Trophoblast cell (in vitro differentiated cells and primary cell): ENCODE measurements at regions not wholly inside any gene's neighbourhood (a gene's known extent, or its start where the extent isn't known, plus 50 kb on each side); places are given as distances from the start of the nearest gene placed in this dataset.

Experiments
- DNase-seq, 2 donors: peaks; one replicate each; pipeline ENCODE4 v3.0.0-alpha.2; 2016
- H2AFZ ChIP-seq: 2 replicates; pipeline ENCODE4 v1.6.1; 2013; ENCODE audit warnings: low read length, moderate library complexity, mild to moderate bottlenecking; ENCODE audit not compliant: insufficient read depth, poor library complexity
- H2AK5ac ChIP-seq: 2 replicates; pipeline ENCODE4 v1.6.1; 2013; ENCODE audit warnings: mild to moderate bottlenecking, low read length
- H2BK120ac ChIP-seq: 2 replicates; pipeline ENCODE4 v1.6.1; 2013; ENCODE audit warnings: low read length, mild to moderate bottlenecking, moderate library complexity; ENCODE audit not compliant: insufficient read depth, poor library complexity
- H2BK12ac ChIP-seq: 2 replicates; pipeline ENCODE4 v1.6.1; 2013; ENCODE audit warnings: mild to moderate bottlenecking, low read length, moderate library complexity
- H2BK5ac ChIP-seq: 2 replicates; pipeline ENCODE4 v1.6.1; 2013; ENCODE audit warnings: low read length, low read depth, moderate library complexity, mild to moderate bottlenecking; ENCODE audit not compliant: poor library complexity
- H3K14ac ChIP-seq: 2 replicates; pipeline ENCODE4 v1.6.1; 2013; ENCODE audit warnings: mild to moderate bottlenecking, low read length
- H3K18ac ChIP-seq: 2 replicates; pipeline ENCODE4 v1.6.1; 2013; ENCODE audit warnings: mild to moderate bottlenecking, low read length
- H3K23ac ChIP-seq: 2 replicates; pipeline ENCODE4 v1.6.1; 2013; ENCODE audit warnings: low read length
- H3K27ac ChIP-seq: 2 replicates; pipeline ENCODE4 v1.5.1; 2013; ENCODE audit warnings: low read depth, mild to moderate bottlenecking, inconsistent platforms, low read length, moderate library complexity
- H3K27me3 ChIP-seq: 2 replicates; pipeline ENCODE4 v1.6.1; 2013; ENCODE audit warnings: inconsistent platforms, mild to moderate bottlenecking, low read length, moderate library complexity; ENCODE audit not compliant: insufficient read depth
- H3K36me3 ChIP-seq, 2 experiments: 1 replicate in 1 of 2; 2 replicates in 1 of 2; pipeline ENCODE4 v1.6.1; 2013; ENCODE audit warnings: low read length in 2 of 2, mild to moderate bottlenecking in 2 of 2, moderate library complexity in 1 of 2; ENCODE audit not compliant: insufficient read depth in 2 of 2, control insufficient read depth in 1 of 2
- H3K4ac ChIP-seq: 2 replicates; pipeline ENCODE4 v1.6.1; 2013; ENCODE audit warnings: low read depth, mild to moderate bottlenecking, low read length, moderate library complexity
- H3K4me1 ChIP-seq, 2 experiments: 1 replicate in 1 of 2; 2 replicates in 1 of 2; pipeline ENCODE4 v1.6.1; 2013; ENCODE audit warnings: low read length in 2 of 2, mild to moderate bottlenecking in 2 of 2, moderate library complexity in 1 of 2; ENCODE audit not compliant: insufficient read depth in 2 of 2, control insufficient read depth in 1 of 2
- H3K4me2 ChIP-seq: 2 replicates; pipeline ENCODE4 v1.6.1; 2013; ENCODE audit warnings: inconsistent platforms, mild to moderate bottlenecking, low read length, moderate library complexity
- H3K4me3 ChIP-seq: 2 replicates; pipeline ENCODE4 v1.5.1; 2013; ENCODE audit warnings: mild to moderate bottlenecking, low read depth, low read length, inconsistent platforms
- H3K79me1 ChIP-seq: one replicate; pipeline ENCODE4 v1.6.1; 2013; ENCODE audit warnings: low read length
- H3K79me2 ChIP-seq: 2 replicates; pipeline ENCODE4 v1.6.1; 2013; ENCODE audit warnings: low read length, mild to moderate bottlenecking; ENCODE audit not compliant: control insufficient read depth, insufficient read depth, poor library complexity
- H3K9ac ChIP-seq: 2 replicates; pipeline ENCODE4 v1.6.1; 2013; ENCODE audit warnings: mild to moderate bottlenecking, low read length
- H3K9me3 ChIP-seq: 2 replicates; pipeline ENCODE4 v1.6.1; 2013; ENCODE audit warnings: low read depth, mild to moderate bottlenecking, control low read depth, inconsistent platforms, low read length; ENCODE audit not compliant: insufficient read depth
- H4K12ac ChIP-seq: 2 replicates; pipeline ENCODE4 v1.6.1; 2013; ENCODE audit warnings: low read depth, mild to moderate bottlenecking, low read length, moderate library complexity
- H4K8ac ChIP-seq: 2 replicates; pipeline ENCODE4 v1.6.1; 2013; ENCODE audit warnings: low read depth, mild to moderate bottlenecking, low read length, moderate library complexity
- H4K91ac ChIP-seq: one replicate; pipeline ENCODE4 v1.6.1; 2013; ENCODE audit warnings: low read depth, mild to moderate bottlenecking, low read length, moderate library complexity
- WGBS: extraction: QIAGEN DNeasy Blood & Tissue Kit; methylation state at CpG from one replicate; pipeline ENCODE4 v1.1.7; 2013; ENCODE audit warnings: missing lambda C conversion rate; ENCODE audit not compliant: insufficient read length, insufficient coverage; ENCODE audit errors: extremely low coverage; 5-methylcytosine and 5-hydroxymethylcytosine counted together

GRCh38 chr3:157610876-157611535, 107.8 kb upstream of the VEPH1 start:
- no peaks in the 10 kb centered on the region for H3K9me3 ChIP-seq
- no peak for DNase-seq
- no CpG with 5 or more reads among the region's 7 CpGs for WGBS

DNA sequence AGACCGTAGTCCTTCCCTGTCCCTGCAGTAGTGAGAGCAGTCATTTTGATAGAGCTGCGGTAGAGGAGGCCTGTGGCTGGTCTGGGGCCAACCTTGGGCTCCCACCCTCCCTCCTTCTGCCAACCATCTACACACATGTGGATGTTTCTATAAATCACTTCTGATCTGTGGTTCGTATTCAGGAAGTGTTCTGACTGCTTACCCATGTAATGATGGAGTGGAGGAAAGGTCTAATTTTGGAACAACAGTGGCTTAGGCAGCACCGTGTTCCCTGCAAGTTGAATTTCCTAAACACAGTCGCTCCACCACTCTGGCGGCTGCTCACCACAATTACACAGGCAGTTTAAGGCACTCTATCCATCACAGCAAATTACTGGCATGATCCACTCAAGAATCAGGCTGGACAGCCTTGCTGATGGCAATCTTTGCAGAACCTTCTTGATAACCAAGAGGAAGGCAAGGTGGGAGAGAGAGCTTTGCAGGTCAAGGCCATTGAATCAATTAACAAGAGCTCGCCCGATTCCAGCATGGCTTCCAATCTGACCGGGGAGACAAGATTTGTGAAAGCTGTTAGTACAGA, 104.7 kb upstream of the VEPH1 start:
- Histone ChIP-seq H3K79me2 (no peaks in the 10 kb centered on the region), H3K9ac (peak overlapping the region; percentile 15), H4K8ac (no peak overlapping the region), H3K4me3 (no peak overlapping the region), H4K91ac (no peak overlapping the region), H3K27me3 (no peaks in the 10 kb centered on the region), H3K4ac (no peak overlapping the region), H3K14ac (no peak overlapping the region), H3K27ac (no peak overlapping the region), H2AFZ (no peak overlapping the region), H2BK5ac (no peak overlapping the region), H3K79me1 (no peaks in the 10 kb centered on the region), H3K4me2 (no peak overlapping the region), H3K18ac (no peak overlapping the region), H3K4me1 (no peaks in the 10 kb centered on the region), H2BK12ac (no peak overlapping the region), H3K9me3 (no peaks in the 10 kb centered on the region), H4K12ac (no peak overlapping the region), H2AK5ac (no peak overlapping the region), H2BK120ac (no peak overlapping the region), H3K23ac (no peak overlapping the region), H3K36me3 (no peaks in the 10 kb centered on the region)
- DNase-seq: no peak
- no CpG with 5 or more reads among the region's 9 CpGs for WGBS

More at GRCh38 chr3:157610876-157611535, 107.8 kb upstream of the VEPH1 start:
- no peak overlapping the region for H3K9ac ChIP-seq
- no peak overlapping the region for H2AFZ ChIP-seq
- H2AK5ac ChIP-seq: no peak overlapping the region
- H4K12ac ChIP-seq: no peak overlapping the region
- no peak overlapping the region for H3K4me3 ChIP-seq
- no peak overlapping the region for H3K4ac ChIP-seq
- H3K4me2 ChIP-seq: no peak overlapping the region
- H2BK120ac ChIP-seq: no peak overlapping the region
- H3K18ac ChIP-seq: no peak overlapping the region
- H3K79me2 ChIP-seq: no peaks in the 10 kb centered on the region
- no peak overlapping the region for H4K8ac ChIP-seq
- H4K91ac ChIP-seq: no peak overlapping the region
- no peak overlapping the region for H3K23ac ChIP-seq
- H3K79me1 ChIP-seq: no peaks in the 10 kb centered on the region
- H2BK5ac ChIP-seq: no peak overlapping the region
- H3K27me3 ChIP-seq: no peaks in the 10 kb centered on the region
- H3K4me1 ChIP-seq: peaks cover 4 to 5% of the 10 kb centered on the region in 2 experiments
- H3K27ac ChIP-seq: no peak overlapping the region
- no peak overlapping the region for H3K14ac ChIP-seq
- H3K36me3 ChIP-seq: no peaks in the 10 kb centered on the region
- no peak overlapping the region for H2BK12ac ChIP-seq

DNA sequence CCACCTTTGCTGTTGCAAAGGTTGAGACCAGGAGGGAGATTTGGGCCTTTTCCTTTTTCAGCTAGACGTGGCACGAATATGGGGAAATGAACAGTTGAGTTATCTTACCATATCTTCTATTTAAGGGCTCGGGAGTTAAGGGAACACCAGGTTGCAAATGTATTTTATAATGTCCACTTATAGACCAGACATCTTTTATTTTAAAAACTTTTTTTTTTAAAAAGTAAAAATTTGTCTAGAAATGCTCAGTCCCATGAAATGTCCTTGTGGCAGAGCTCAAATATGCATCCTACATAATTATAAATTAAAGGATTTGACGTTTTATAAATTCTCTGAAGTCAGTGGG, 103.6 kb upstream of the VEPH1 start:
- H4K91ac ChIP-seq: no peak overlapping the region
- H3K36me3 ChIP-seq: no peaks in the 10 kb centered on the region
- WGBS: no CpG with 5 or more reads among the region's 4 CpGs
- H3K9ac ChIP-seq: no peak overlapping the region
- no peak overlapping the region for H4K12ac ChIP-seq
- no peak overlapping the region for H2AFZ ChIP-seq
- H4K8ac ChIP-seq: no peak overlapping the region
- H3K4me2 ChIP-seq: no peak overlapping the region
- H2BK12ac ChIP-seq: no peak overlapping the region
- no peak overlapping the region for H3K4me3 ChIP-seq
- H3K79me2 ChIP-seq: no peaks in the 10 kb centered on the region
- H3K18ac ChIP-seq: no peak overlapping the region
- H3K4ac ChIP-seq: no peak overlapping the region
- H3K27ac ChIP-seq: no peak overlapping the region
- H2AK5ac ChIP-seq: no peak overlapping the region
- H3K9me3 ChIP-seq: no peaks in the 10 kb centered on the region
- H3K14ac ChIP-seq: no peak overlapping the region
- H3K4me1 ChIP-seq: no peaks in the 10 kb centered on the region
- no peaks in the 10 kb centered on the region for H3K79me1 ChIP-seq
- no peaks in the 10 kb centered on the region for H3K27me3 ChIP-seq
- H3K23ac ChIP-seq: no peak overlapping the region
- H2BK5ac ChIP-seq: no peak overlapping the region
- H2BK120ac ChIP-seq: no peak overlapping the region
- no peak for DNase-seq

GRCh38 chr3:157606011-157606851, 103.0 kb upstream of the VEPH1 start:
- Histone ChIP-seq H3K27ac (no peak overlapping the region), H4K91ac (no peak overlapping the region), H3K9me3 (no peaks in the 10 kb centered on the region), H4K8ac (no peak overlapping the region), H3K23ac (no peak overlapping the region), H2BK120ac (no peak overlapping the region), H2AFZ (no peak overlapping the region), H3K4me1 (no peaks in the 10 kb centered on the region), H3K18ac (no peak overlapping the region), H2BK12ac (no peak overlapping the region), H3K79me1 (no peaks in the 10 kb centered on the region), H2BK5ac (no peak overlapping the region), H2AK5ac (no peak overlapping the region), H3K27me3 (no peaks in the 10 kb centered on the region), H3K9ac (no peak overlapping the region), H3K4me2 (no peak overlapping the region), H3K79me2 (no peaks in the 10 kb centered on the region), H3K4ac (no peak overlapping the region), H3K14ac (no peak overlapping the region), H3K4me3 (no peak overlapping the region), H3K36me3 (no peaks in the 10 kb centered on the region), H4K12ac (no peak overlapping the region)
- no CpG with 5 or more reads among the region's 11 CpGs for WGBS
- peak; percentile 53 to 76 for DNase-seq
